GM12878 (cell line): ENCODE measurements at regions not wholly inside any gene's neighbourhood (a gene's known extent, or its start where the extent isn't known, plus 50 kb on each side); places are given as distances from the start of the nearest gene placed in this dataset.

Experiments used
- CHD1 ChIP-seq: IDR thresholded peaks from 2 replicates; pipeline ENCODE4 v1.6.1; 2012; ENCODE audit warnings: low read depth, low read length, improper control_type of control experiment
- CTCF ChIP-seq, 3 experiments: IDR thresholded peaks in 2 of 3; conservative IDR thresholded peaks in 1 of 3; 2 replicates each; pipeline ENCODE4 v1.5.1; 2011; ENCODE audit warnings: low read depth in 3 of 3, low read length in 3 of 3, mild to moderate bottlenecking in 3 of 3, control low read depth in 2 of 3, moderate library complexity in 2 of 3, inconsistent platforms in 1 of 3, mixed read lengths in 1 of 3; ENCODE audit not compliant: control insufficient read depth in 2 of 3, insufficient read depth in 1 of 3; ENCODE audit errors: extremely low read depth in 1 of 3
- NFYA ChIP-seq: IDR thresholded peaks from 2 replicates; pipeline ENCODE4 v1.6.1; 2011; ENCODE audit warnings: low read depth, mild to moderate bottlenecking, low read length, improper control_type of control experiment, borderline replicate concordance
- POLR2A ChIP-seq: IDR thresholded peaks from 2 replicates; pipeline ENCODE4 v1.6.1; 2011; ENCODE audit warnings: low read depth, mild to moderate bottlenecking, low read length
- POLR2AphosphoS5 ChIP-seq: IDR thresholded peaks from 2 replicates; pipeline ENCODE4 v1.6.1; 2011; ENCODE audit warnings: mild to moderate bottlenecking, low read length, inconsistent platforms
- SMARCA5 ChIP-seq: fragments of 450-650 bp; IDR thresholded peaks from 2 replicates; pipeline ENCODE4 v1.6.1; 2017; ENCODE audit warnings: mild to moderate bottlenecking
- TF ChIP-seq, protein P1 (sequence below): fragments of 450-650 bp; IDR thresholded peaks from 2 replicates; pipeline ENCODE4 v1.6.1; 2017; ENCODE audit warnings: low read depth, mild to moderate bottlenecking, moderate library complexity

DNA sequence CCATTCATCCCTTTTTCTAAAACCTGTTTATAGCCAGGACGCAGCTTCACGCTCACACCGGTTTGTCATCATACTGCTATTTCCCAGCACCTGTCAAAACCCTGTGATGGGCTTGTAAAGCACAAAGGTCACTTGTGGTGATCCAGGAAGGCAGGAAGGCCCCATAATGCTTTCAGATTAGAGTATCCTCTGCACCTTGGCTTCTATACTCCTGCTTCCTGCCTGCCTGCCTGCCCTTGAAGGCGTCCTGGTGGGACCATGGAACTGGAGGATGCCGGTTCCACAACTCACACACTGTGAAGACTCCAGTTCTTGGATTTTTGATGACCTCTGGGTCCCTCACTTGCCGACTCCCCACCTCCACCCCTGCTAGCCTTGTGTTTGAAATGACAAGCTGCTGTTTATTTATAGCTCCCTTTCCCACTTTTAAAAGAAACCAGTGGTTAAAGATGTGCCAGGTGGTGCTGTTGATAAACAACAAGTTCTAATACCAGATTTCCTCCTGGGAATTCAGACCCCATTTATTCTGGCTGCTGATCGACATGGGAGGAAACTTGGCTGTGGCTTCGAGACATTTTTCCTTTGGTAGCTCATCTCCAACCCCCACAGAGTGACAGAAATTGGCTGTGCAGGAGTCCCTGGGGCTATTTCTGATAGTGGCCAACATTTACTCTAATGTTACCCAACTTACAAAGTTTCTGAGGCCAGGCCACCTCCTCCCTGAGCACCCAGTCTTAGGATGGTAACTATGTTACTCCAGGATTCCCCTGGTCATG is 211.5 kb downstream of the KDR start:
- TF ChIP-seq NFYA, result no peak
- TF ChIP-seq, protein P1, sequence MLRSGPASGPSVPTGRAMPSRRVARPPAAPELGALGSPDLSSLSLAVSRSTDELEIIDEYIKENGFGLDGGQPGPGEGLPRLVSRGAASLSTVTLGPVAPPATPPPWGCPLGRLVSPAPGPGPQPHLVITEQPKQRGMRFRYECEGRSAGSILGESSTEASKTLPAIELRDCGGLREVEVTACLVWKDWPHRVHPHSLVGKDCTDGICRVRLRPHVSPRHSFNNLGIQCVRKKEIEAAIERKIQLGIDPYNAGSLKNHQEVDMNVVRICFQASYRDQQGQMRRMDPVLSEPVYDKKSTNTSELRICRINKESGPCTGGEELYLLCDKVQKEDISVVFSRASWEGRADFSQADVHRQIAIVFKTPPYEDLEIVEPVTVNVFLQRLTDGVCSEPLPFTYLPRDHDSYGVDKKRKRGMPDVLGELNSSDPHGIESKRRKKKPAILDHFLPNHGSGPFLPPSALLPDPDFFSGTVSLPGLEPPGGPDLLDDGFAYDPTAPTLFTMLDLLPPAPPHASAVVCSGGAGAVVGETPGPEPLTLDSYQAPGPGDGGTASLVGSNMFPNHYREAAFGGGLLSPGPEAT, result no peak
- TF ChIP-seq CTCF (IDR thresholded peaks at IDR 0.05 in 2 of 3, conservative IDR thresholded peaks at IDR 0.05 in 1 of 3; ENCODE audit: control insufficient read depth in 2 of 3, extremely low read depth in 1 of 3, insufficient read depth in 1 of 3, low read depth in 3 of 3, low read length in 3 of 3), result no peak
- TF ChIP-seq SMARCA5, result no peak
- no peak for TF ChIP-seq POLR2AphosphoS5
- no peak for TF ChIP-seq CHD1
- no peak for TF ChIP-seq POLR2A
